Ammon's horn (tissue), 1 donor: ENCODE measurements at regions not wholly inside any gene's neighbourhood (a gene's known extent, or its start where the extent isn't known, plus 50 kb on each side); places are given as distances from the start of the nearest gene placed in this dataset.
A peak's percentile ranks its signal among the peaks of the same experiment; 100 is the strongest.

Experiments
- DNase-seq: peaks from one replicate; pipeline ENCODE4 v3.0.0-alpha.2; 2016; ENCODE audit warnings: low spot score

DNA sequence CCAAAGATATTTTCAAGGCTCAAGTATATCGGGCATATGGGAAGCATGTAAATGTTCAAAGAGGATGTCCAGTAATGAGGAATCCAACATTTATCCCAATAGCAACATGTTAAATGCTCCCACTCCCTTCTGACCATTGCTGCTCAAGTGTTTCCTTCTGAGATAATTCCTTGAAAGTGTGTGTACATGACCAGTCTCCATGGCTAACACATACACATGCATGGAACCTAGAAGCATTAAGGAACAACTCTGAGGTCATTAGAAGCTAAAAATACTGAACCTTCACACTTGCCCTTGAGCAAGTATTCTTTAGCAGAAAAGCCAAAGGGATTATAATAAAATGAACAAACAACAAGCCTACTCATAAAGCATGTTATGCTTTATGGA is 433.8 kb upstream of the TCF4 start:
- no peak for DNase-seq

DNA sequence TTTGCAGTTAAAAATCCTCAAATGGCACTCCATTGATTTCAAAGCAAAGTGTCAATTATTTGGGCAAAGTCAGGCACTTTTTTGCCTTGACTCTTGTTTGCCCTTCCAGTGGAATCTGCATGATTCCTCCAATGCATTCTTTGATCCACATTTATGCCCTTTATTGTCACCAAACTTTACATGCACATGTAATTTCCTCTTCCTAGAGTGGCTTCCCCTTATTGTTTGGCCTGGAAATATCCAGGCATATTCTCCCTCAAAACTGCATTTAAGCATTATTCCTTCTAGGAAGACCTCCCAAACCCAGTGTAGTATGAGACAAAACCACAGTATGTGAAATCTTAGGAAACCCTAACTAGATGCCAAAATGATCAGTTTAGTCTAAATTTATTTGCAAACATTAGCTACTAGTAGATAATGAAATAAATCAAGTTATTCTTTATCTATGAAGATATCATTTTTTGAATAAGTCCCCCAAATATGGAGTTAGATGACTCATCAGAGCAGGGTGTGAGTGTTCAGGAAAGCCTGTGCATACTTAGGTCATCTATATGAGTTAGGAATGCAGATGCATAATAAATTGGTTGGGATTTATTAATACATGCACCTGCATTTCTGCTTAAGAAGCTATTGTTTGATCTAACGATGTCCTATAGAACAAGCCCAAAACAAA is 433.3 kb upstream of the TCF4 start:
- DNase-seq = no peak

DNA sequence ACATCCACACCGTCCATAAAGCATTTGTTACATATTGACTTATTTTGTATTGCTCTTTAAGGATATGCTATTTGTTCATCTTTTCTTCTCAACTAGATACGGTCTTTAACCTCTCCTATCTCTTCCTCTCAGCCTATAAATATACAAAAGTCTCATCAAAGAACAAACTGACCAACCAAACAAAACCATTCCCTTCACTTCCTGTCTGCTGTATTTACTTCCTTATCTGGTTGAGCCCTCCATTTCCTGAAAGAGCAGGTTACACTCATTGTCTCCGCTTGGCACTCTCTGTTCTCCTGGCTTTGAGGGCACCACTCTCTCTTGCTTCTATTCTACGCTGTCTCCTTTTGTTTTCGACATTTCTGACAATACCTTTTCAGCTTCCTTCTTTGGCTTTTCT is 431.9 kb upstream of the TCF4 start:
- no peak for DNase-seq

DNA sequence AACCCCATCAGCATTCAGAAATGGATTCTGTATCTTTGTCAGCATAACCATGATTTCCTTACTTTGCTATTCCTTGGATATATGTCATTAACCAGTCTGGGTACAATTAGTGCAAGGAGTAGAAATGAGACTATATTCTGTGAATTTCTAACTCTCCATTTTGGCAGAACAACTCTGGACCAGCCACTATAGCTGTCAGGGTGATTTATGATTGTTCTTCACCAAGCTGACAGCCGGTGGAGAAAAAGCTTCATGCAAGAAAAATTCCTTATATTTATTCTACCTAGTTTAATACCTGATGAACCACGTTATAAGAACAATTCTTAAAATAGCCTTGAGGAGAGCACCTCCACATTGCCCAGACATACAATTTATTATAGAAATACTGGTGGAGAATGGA is 431.2 kb upstream of the TCF4 start:
- no peak for DNase-seq

DNA sequence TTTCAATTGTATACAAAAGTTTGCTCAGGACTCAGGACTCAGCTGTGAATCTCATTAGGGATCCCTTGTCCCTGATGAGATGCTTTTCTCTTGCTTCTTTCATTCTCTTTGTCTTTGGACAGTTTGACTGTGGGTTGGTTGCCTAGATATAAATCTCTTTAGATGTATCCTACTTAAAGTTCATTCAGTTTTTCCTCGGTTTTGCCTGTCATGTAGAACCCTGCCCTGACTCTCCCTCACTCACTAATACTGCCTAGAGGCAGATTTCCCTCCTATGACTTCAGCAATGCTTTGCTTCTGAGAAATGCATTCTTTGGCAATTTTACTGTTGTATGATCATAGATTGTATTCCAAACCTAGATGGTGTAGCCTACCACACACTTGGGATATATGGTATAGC is 421.4 kb upstream of the TCF4 start:
- no peak for DNase-seq

DNA sequence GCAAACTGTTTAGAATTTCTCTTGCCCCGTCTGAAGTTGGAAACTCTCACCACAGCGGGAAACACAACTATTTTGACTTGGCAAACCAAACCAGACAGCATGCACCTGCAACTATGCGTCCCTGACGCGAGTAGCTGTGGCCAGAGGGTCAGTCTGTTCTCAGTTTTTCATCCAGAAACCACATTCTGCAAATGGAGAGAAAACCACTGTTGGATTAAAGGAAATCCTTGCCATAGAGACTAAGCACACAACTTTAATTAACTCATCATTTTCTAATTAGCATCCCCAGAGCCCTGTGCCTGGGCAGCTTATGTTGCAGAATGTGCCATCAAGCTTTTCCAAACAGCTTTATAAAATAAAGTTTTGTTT is 415.7 kb upstream of the TCF4 start:
- DNase-seq = peak; percentile 13

DNA sequence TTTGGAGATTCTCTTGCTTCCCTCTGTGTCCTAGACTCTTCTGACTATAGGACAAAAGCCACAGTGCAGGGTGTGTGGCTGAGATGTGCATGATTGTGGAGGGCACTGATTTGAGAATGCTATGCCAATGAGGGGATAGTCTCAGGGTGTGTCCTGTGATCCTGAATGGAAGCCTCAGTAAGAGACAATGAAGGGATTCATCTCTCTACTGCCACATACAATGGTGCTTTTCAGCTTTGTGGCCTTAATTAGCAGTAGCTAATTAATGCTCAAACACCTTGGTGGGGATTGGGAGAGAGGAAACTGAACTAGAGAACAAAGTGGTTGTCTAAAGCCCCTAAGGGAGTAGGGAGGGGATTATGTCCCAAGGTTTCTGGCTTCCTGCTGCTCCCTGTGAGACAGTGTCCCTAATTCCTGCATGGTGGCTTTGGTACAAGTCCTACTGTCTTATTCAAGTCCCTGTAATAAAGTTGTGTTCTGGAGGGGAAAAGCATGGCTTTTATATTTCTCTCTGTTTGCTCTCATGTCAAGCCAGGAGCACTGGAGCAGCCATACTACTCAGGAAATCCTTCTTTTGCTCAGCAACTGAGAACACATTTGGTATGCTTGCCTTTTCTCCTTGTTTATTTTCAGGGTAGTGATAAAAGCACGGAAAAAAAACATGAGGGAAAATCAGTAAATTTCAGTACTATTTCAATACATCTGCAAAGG is 415.2 kb upstream of the TCF4 start:
- DNase-seq = peak; percentile 58

DNA sequence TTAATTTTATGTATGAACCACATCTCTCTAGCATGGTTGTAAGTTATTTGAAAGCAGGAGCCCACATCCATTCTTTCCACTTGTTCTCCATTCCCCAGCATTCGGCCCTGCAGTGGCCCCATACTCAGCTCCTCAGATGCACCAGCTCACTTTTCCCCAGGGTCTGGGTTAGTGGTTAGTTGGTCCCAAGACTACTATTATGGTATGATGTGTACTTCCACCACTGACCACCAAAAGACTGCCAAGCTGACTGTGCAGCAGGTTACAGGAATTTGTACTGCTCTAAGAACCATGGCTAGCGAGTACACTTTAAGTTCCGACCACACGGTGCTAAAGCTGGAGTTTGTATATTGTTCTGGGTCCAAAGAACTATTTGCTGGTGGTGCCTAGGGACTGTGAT is 413.6 kb upstream of the TCF4 start:
- DNase-seq = no peak

DNA sequence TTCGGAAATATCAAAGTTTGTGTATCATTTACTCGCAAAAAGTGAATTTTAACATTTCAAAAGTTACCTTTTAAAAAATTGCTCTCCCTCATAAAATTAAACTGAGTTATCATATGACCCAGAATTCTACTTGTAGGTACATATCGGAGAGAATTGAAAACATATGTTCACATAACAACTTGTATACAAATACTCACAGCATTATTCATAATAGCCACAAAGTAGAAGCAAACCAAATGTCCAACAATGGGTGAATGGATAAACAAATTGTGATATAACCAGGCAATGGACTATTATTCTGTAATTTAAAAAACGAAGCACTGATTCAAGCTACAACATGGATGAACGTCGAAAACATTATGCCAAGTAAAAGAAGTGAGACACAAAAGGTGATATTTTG is 412.0 kb upstream of the TCF4 start:
- DNase-seq = no peak

DNA sequence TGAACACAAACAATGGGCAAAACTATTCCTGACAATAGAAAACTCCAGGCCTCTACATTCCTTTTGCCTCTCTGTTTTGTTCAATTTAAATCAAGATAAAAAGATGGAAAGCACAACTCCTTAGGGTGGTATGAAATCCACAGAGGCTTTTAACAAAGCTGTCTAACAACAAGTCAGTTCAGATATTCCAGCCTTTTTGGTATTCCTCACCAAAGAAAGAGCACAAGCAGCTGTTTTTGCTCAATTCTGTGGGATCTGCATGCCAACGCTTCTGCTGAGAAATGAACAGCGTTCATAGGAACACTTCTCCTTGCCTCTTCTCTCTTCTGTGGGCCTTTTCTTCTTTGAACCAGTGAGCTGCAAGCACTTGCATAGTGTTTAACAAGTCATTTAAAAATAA is 411.6 kb upstream of the TCF4 start:
- DNase-seq = peak; percentile 35

DNA sequence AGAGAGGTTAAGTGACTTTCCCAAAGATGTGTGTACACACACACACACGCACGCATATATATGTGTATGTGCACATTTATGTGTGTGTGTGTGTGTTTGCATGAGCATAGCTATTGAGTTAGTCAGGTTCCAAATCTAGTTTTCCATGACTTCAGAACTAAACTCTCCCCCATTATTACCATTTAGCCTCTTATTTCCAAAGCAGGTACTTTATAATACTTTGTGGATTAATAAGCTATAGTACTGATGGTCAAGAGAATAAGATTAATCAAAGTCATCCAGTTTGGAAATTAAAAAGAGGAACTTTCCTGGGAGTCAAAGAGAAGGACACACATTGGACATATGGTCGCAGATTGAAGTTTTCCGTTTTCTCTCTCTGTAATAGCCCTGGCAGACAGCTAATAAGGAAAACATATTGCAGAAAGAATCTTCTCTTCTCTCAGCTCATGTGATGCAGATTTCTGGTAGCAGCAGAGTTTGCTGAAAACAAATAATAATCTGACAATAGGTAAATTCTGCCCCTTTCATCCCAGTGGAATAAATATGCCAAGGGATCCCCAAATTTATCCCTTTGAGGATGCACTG is 410.9 kb upstream of the TCF4 start:
- no peak for DNase-seq

DNA sequence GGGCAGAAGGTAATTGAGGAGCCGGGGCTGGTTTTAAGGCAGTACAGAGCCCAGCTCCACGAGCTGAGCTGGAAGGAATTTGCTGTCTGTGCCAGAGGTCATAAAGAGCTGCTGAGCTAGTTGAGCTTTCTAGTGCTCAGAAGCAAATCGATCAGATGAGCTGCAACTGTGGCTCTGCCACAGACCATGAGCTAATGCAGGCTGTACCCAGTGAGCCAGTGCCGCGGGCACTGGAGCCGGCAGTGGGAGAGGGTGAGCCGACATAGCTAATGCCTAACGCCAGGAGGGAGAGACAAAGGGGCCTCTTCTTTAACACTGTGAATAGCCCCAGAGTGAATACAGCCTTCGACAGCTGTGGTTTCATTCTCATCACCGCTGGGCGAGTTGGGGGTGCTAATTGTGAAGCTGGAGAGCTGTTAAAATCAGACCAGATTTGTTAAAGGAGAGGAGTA is 410.1 kb upstream of the TCF4 start:
- peak; percentile 91 for DNase-seq

DNA sequence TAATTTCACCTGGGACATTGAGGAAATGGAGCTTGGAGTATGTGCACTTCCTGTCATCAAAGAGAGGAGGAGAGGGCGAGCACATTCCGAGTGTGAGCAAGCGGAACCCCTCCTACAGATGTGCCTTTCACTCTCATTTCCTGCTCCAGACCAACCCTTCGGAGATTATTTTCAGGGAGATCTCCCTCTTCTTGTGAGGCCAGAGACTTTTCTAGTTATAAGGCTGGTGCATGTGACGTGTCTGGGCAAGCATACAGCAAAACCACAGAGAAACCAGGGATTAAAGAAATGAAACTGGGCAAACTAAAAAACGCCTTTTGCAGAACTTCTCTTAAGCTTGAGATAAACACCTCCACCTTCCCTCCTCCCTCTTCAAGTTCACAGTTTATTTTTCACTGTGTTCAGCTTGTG is 409.2 kb upstream of the TCF4 start:
- DNase-seq = peak; percentile 57

DNA sequence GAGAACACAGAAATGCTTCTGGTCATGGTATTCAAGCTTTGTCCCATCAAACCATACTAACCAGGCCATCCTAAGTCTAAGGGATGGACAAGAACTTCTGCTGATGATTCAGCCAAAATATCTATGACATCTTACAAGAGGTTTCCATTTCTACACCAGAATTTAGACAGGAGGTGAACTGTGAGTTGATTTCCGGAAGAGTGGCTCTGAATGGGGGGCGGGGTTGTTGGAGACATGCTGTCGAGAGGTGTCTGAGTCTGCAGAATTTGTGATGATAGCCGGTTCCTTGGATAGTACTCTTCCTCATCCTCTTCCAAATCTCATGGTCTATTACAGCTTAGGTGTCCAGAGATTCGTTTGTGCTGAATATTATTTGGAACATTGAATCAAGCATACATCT is 408.7 kb upstream of the TCF4 start:
- no peak for DNase-seq

DNA sequence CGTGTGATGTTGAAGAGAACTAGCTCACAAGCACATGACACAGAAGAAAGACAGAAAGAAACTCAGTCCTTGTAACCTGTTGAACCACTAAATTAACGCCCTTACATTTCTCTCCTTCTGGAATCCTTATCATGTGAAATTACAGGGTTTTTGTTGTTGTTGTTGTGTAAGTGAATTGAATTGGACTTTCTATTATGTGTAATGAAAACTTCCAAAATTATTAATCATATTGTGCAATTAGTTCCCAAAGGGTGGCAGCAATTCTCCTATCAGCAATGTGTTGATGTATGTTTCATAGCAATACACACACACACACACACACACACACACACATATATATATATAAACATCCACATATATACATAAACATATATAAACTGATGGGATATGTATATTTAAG is 402.2 kb upstream of the TCF4 start:
- DNase-seq = no peak

DNA sequence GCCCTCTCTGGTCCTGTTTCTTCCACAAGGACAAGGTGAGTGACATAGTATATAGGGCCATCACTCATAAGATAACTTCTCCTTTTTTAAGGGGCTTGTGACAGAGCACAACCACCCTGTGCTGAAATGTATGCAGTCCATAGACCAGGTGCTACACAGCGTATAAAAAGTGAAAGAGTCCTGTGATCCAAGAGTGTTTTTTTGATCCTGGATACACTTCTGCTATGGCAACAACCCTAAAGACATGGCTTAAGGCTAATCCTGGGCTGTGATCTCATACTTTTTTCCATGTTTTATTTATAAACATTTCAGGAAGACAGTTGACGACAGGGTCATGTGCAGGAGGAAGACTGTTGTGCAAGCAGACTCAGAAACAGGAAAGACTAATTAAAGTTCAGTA is 400.5 kb upstream of the TCF4 start:
- no peak for DNase-seq

DNA sequence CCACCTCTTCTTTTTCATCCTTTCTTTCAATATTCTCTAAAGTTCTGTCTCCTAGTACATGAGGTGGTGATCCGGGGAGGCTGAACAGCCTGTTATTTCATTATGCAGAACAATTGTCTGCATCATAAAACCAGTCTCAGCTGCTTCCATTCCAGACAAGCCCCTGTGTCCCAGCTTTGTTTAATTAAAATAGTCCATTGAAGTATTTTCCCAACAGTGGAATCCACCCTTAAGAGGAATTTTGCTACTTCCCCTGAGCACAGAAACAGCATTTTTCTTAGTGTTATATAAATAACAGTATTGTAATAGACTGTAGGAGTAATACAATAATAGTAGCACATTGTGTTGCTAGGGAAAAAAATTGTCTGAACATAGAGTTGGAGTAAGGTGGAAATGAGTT is 395.4 kb upstream of the TCF4 start:
- DNase-seq = no peak

DNA sequence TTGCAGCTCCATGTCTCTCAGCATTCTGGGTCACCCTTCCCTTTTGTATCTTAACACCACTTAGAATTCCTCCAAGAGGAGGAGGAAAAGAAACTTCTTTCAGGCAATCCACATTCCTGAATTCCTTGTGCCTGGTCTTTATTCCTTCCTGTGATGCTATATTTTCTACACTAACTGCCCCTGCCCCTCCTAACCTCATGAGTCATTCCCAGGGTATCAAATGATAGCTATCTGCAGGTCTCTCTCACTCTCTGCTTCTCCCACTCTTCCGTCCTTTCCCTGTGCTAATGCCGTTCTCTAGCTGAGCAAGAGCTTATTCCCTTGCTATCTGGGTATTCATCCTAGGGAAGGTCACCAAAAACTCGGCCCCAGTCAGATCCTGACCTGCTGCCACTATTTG is 395.0 kb upstream of the TCF4 start:
- DNase-seq = no peak

DNA sequence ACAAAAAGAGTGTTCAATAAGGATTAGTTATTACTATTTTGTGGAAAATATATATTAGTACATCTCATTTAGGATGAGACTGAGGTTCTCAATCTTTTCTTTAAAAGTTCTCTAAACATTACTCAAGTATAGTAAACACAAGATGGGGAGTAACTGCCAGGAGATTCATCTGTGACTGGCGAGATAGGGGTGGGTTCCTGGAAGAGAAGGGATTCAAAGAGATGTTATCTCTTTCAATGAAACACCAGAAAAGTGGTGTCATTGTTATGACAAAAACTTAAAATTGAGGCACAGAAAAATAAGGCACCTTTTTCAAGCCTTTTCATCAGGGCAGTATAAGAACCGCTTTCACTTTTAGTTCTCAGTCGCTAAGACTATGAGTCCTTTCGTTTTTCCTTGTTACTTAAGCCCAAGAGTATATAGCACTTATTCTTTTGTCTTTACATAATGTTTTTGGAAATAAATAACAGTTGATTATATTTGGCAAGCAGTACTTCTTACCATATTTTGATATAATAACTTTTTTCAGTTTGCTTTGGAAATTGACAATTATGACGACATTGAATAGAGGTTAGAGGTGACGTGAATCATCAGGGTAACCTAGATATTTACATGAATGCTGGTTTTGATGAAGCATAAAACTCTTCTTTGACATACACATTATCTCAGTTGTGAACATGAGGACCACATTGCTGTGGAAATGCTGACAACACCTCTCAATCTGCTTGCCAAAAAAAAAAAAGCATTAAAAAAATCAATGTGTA is 393.9 kb upstream of the TCF4 start:
- DNase-seq = no peak

DNA sequence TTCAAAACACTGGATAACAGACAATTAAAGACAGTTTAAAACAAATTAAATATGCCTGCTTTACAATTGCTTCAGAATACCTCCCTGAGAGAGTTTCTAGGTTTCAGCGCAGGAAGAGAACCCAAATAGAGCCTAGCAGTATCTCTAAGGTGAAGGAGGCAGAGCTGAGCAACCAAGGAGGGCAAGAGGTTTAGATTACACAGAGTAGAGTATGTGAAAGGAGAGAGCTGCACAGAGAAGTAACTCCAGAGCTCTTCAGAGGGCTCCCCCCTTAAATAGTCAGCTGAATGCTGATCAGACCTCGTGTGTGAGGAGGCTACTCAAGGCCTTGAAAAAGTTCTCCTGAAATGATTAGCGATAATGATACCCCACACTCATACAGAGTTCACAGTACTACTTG is 386.5 kb upstream of the TCF4 start:
- DNase-seq = no peak

DNA sequence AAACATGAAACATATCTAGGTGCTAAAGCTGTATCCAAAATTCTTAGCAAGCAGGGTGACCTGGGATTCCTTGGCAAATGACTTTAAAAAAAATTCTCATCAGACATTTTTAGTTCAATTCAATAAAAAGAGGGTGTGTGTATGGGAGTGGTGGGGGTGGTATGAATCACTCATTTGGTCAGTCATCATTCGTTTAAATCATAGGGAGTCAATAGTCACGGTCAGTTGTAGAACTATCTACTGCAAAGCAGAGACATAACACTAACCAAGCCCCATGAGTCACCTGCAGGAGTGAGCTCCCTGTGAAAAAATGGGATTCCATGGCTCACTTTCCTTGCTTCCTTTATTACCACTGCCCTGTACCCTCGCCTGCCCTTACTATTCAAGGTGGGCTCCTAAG is 380.6 kb upstream of the TCF4 start:
- no peak for DNase-seq

DNA sequence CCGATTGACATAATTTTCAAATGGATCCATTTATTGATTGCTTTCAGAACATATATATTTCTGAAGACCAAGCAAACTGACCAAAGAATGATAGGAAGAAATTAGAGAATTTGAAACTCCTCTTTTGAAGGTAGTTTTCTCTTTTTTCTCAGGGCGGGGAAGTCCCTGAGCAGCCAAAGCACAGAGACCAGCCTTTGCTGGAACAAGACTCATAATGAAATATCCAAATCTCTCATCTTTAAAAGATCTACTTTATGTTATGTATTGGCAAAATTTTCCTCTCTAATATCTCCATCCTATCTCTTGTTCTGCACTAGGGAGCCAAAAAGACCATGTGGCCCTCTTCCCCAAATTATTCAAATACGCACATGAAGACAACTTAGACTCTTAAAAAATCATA is 379.0 kb upstream of the TCF4 start:
- no peak for DNase-seq

DNA sequence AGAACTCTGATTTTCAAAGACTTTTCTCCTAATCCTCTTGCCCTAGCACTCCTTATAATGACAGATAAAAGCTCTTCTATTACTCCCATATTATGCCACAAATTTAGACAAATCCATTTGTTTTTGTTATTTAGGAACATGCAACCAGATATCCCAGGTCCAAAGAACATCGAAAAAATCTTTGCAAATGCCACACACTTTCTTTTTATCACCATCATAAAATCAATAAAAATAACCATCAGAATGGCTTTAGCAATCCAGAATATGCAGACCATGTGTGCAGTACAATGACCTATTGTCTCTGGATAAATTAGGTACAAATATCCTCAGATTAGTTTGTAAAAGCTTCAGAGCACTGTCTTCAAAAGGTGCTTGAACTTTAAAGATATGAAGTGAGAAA is 376.2 kb upstream of the TCF4 start:
- no peak for DNase-seq
